Fibroblast of lung (primary cell): ENCODE measurements at regions not wholly inside any gene's neighbourhood (a gene's known extent, or its start where the extent isn't known, plus 50 kb on each side); places are given as distances from the start of the nearest gene placed in this dataset.
"Not testable (repeated sequence)": the region's sequence is repeated elsewhere in the genome, so short reads cannot be mapped to it uniquely, and the experiment has no call there.

Source experiments
- DNase-seq, 2 donors: peaks; one replicate each; pipeline versions ENCODE4 v3.0.0 to v3.0.0-alpha.2; 2010; ENCODE audit warnings: low read depth in 2 of 2
- H2AFZ ChIP-seq: 2 replicates; pipeline ENCODE4 v1.5.1; 2012; ENCODE audit warnings: low read length, control low read depth, inconsistent platforms
- H3K27ac ChIP-seq: 2 replicates; pipeline ENCODE4 v1.5.1; 2011; ENCODE audit warnings: low read length, control low read depth; ENCODE audit not compliant: insufficient read depth
- H3K27me3 ChIP-seq: 2 replicates; pipeline ENCODE4 v1.5.1; 2011; ENCODE audit warnings: mild to moderate bottlenecking, low read length; ENCODE audit not compliant: control insufficient read depth, insufficient read depth
- H3K36me3 ChIP-seq: 2 replicates; pipeline ENCODE4 v1.5.1; 2011; ENCODE audit warnings: low read length; ENCODE audit not compliant: control insufficient read depth, insufficient read depth
- H3K4me1 ChIP-seq: 2 replicates; pipeline ENCODE4 v1.5.1; 2011; ENCODE audit warnings: low read length; ENCODE audit not compliant: control insufficient read depth, insufficient read depth; ENCODE audit errors: extremely low read depth
- H3K4me2 ChIP-seq: 2 replicates; pipeline ENCODE4 v1.5.1; 2011; ENCODE audit warnings: low read length, control low read depth; ENCODE audit not compliant: insufficient read depth; ENCODE audit errors: extremely low read depth
- H3K4me3 ChIP-seq, 4 experiments: fragments of 200-600 bp in 1 of 4; sonication (generic) in 1 of 4; replicated peaks in 1 of 4; 2 replicates each; pipeline ENCODE4 v1.5.1; 2011 to 2016; ENCODE audit warnings: low read length in 4 of 4, low read depth in 3 of 4, mild to moderate bottlenecking in 3 of 4, control low read depth in 2 of 4, inconsistent platforms in 1 of 4, mixed read lengths in 1 of 4; ENCODE audit not compliant: insufficient read depth in 1 of 4; ENCODE audit errors: control extremely low read depth in 1 of 4
- H3K79me2 ChIP-seq: 2 replicates; pipeline ENCODE4 v1.5.1; 2012; ENCODE audit warnings: mild to moderate bottlenecking, low read length, inconsistent platforms; ENCODE audit not compliant: control insufficient read depth, insufficient read depth
- H3K9ac ChIP-seq: 2 replicates; pipeline ENCODE4 v1.5.1; 2011; ENCODE audit warnings: mild to moderate bottlenecking, low read length, control low read depth; ENCODE audit not compliant: insufficient read depth
- H3K9me3 ChIP-seq: 2 replicates; pipeline ENCODE4 v1.5.1; 2012; ENCODE audit warnings: low read depth, low read length; ENCODE audit not compliant: control insufficient read depth, insufficient read depth
- H4K20me1 ChIP-seq: 2 replicates; pipeline ENCODE4 v1.5.1; 2011; ENCODE audit warnings: low read length; ENCODE audit not compliant: control insufficient read depth, insufficient read depth; ENCODE audit errors: extremely low read depth
- CTCF ChIP-seq, 2 donors: IDR thresholded peaks in 1 of 2; conservative IDR thresholded peaks in 1 of 2; 1 replicate in 1 of 2; 2 replicates in 1 of 2; pipeline ENCODE4 v1.5.1; 2011 to 2012; ENCODE audit warnings: low read length in 2 of 2, control low read depth in 1 of 2, inconsistent platforms in 1 of 2, low read depth in 1 of 2, mild to moderate bottlenecking in 1 of 2
- EZH2 ChIP-seq: IDR thresholded peaks from 2 replicates; pipeline ENCODE4 v1.5.1; 2012; ENCODE audit warnings: low read length, control low read depth, mild to moderate bottlenecking; ENCODE audit errors: missing control alignments

DNA sequence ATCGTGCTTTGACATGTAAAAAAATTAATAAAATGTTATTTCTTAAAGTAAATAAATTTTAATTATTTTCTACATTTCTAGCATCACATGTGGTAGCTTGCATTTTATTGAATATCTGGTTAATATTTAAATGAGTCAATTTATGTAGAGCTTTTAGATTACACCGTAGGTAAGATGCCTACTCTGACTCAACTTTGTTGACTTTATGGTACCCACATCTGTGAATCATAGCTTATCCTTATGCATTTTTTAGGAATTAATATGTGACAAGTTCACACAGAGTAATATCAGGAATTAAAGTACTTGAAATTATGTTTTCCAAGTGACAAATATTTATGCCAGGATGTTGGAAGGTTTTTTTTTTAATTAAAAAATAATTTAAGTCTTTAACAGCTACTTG, 120.7 kb downstream of the LEPR start:
- H3K36me3 ChIP-seq = no peaks in the 10 kb centered on the region
- H3K79me2 ChIP-seq = no peaks in the 10 kb centered on the region
- DNase-seq = no peak
- H3K9ac ChIP-seq = no peak overlapping the region
- H3K27ac ChIP-seq = no peak overlapping the region
- no peaks in the 10 kb centered on the region for H3K4me1 ChIP-seq
- H4K20me1 ChIP-seq = no peaks in the 10 kb centered on the region
- no peak for TF ChIP-seq CTCF (conservative IDR thresholded peaks at IDR 0.05 in 1 of 2, IDR thresholded peaks at IDR 0.05 in 1 of 2; ENCODE audit: low read depth in 1 of 2, low read length in 2 of 2)
- TF ChIP-seq EZH2 = no peak
- no peaks in the 10 kb centered on the region for H3K27me3 ChIP-seq
- H3K4me2 ChIP-seq = no peak overlapping the region
- H3K9me3 ChIP-seq = no peaks in the 10 kb centered on the region
- no peak overlapping the region for H3K4me3 ChIP-seq
- no peak overlapping the region for H2AFZ ChIP-seq

DNA sequence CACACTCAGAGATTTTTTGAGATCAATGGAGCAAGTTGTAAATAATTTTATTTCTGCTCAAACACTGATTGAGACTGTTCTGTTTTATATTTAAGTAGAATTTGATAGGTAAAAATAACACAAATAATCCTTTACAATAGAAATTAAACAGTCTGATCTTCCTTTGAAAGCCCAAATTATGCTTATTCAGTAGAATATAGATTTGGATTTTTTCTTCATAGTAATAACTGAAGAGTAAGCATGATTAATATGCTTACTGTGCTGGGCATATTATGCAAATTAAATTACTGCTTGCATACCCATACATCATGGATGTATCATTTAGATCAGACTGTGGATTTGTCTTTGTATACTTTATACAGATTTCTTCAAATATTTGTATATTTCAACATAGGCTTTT, 121.4 kb downstream of the LEPR start:
- H3K9ac ChIP-seq = no peak overlapping the region
- no peaks in the 10 kb centered on the region for H3K36me3 ChIP-seq
- DNase-seq = no peak
- H3K4me1 ChIP-seq = no peaks in the 10 kb centered on the region
- no peak overlapping the region for H3K27ac ChIP-seq
- TF ChIP-seq CTCF (conservative IDR thresholded peaks at IDR 0.05 in 1 of 2, IDR thresholded peaks at IDR 0.05 in 1 of 2; ENCODE audit: low read depth in 1 of 2, low read length in 2 of 2) (no peak), EZH2 (no peak)
- no peaks in the 10 kb centered on the region for H3K9me3 ChIP-seq
- H3K27me3 ChIP-seq = no peaks in the 10 kb centered on the region
- H3K4me2 ChIP-seq = no peak overlapping the region
- H3K79me2 ChIP-seq = no peaks in the 10 kb centered on the region
- H2AFZ ChIP-seq = no peak overlapping the region
- H4K20me1 ChIP-seq = no peaks in the 10 kb centered on the region
- H3K4me3 ChIP-seq = no peak overlapping the region

GRCh38 chr1:65542592-65542991, 122.1 kb downstream of the LEPR start:
- not testable (repeated sequence) for H3K4me3 ChIP-seq, H3K79me2 ChIP-seq, H3K27me3 ChIP-seq, DNase-seq, H3K36me3 ChIP-seq, H3K9ac ChIP-seq, H4K20me1 ChIP-seq, H3K27ac ChIP-seq, H3K4me2 ChIP-seq, H3K9me3 ChIP-seq, H3K4me1 ChIP-seq, H2AFZ ChIP-seq

DNA sequence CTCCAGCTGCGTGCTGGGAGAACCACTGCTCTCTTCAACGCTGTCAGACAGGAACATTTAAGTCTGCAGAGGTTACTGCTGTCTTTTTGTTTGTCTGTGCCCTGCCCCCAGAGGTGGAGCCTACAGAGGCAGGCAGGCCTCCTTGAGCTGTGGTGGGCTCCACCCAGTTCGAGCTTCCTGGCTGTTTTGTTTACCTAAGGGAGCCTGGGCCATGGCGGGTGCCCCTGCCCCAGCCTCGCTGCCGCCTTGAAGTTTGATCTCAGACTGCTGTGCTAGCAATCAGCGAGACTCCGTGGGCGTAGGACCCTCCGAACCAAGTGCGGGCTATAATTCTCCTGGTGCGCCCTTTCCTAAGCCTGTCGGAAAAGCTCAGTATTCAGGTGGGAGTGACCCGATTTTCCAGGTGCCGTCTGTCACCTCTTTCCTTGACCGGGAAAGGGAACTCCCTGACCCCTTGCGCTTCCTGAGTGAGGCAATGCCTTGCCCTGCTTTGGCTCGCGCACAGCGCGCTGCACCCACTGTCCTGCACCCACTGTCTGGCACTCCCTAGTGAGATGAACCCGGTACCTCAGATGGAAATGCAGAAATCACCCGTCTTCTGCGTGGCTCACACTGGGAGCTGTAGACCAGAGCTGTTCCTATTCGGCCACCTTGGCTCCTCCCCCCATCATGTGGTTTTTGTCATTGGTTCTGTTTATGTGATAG, 130.0 kb downstream of the LEPR start:
- H3K36me3 ChIP-seq, H3K27ac ChIP-seq, H3K4me1 ChIP-seq, H2AFZ ChIP-seq, H3K9ac ChIP-seq, H3K79me2 ChIP-seq, H4K20me1 ChIP-seq, H3K27me3 ChIP-seq, H3K4me2 ChIP-seq, DNase-seq, H3K4me3 ChIP-seq, H3K9me3 ChIP-seq: not testable (repeated sequence)

GRCh38 chr1:65552484-65552883, 132.0 kb downstream of the LEPR start:
- not testable (repeated sequence) for H2AFZ ChIP-seq, H3K36me3 ChIP-seq, H3K4me1 ChIP-seq, H3K9ac ChIP-seq, H3K9me3 ChIP-seq, H3K27me3 ChIP-seq, H3K27ac ChIP-seq, DNase-seq, H3K79me2 ChIP-seq, H3K4me2 ChIP-seq, H3K4me3 ChIP-seq, H4K20me1 ChIP-seq
